ENCODE measurements at regions not wholly inside any gene's neighbourhood (a gene's known extent, or its start where the extent isn't known, plus 50 kb on each side); places are given as distances from the start of the nearest gene placed in this dataset.

- TF ChIP-seq SPI1 (IDR thresholded peaks at IDR 0.05; ENCODE audit: borderline replicate concordance, low read depth) (no peak), REST (IDR thresholded peaks at IDR 0.05; ENCODE audit: insufficient replicate concordance, low read depth) (no peak), CTCF (IDR thresholded peaks at IDR 0.05; ENCODE audit: insufficient read depth, low read length) (no peak), POLR2AphosphoS5 (IDR thresholded peaks at IDR 0.05; ENCODE audit: low read depth) (no peak), GABPA (IDR thresholded peaks at IDR 0.05; ENCODE audit: low read depth) (no peak)
- Histone ChIP-seq H3K27ac (replicated peaks) (no peak overlapping the region), H3K4me3 (replicated peaks; ENCODE audit: insufficient read depth, low read length) (no peak overlapping the region), H3K27me3 (ENCODE audit: insufficient read depth, poor library complexity, severe bottlenecking) (peaks cover 2% of the 10 kb centered on the region)
- DNase-seq (ENCODE audit: low read depth in 1 of 2, low spot score in 1 of 2), result no peak
These were observed 576.7 kb downstream of the DIAPH3 start for GRCh38 chr13:59587030-59587429.

GRCh38 chr13:59587971-59588716 is 575.6 kb downstream of the DIAPH3 start:
- Histone ChIP-seq H3K4me3 (replicated peaks; ENCODE audit: insufficient read depth, low read length) (no peak overlapping the region), H3K27me3 (ENCODE audit: insufficient read depth, poor library complexity, severe bottlenecking) (peaks cover 2% of the 10 kb centered on the region), H3K27ac (replicated peaks) (no peak overlapping the region)
- TF ChIP-seq CTCF (IDR thresholded peaks at IDR 0.05; ENCODE audit: insufficient read depth, low read length) (no peak), GABPA (IDR thresholded peaks at IDR 0.05; ENCODE audit: low read depth) (no peak), SPI1 (IDR thresholded peaks at IDR 0.05; ENCODE audit: borderline replicate concordance, low read depth) (no peak), POLR2AphosphoS5 (IDR thresholded peaks at IDR 0.05; ENCODE audit: low read depth) (no peak), REST (IDR thresholded peaks at IDR 0.05; ENCODE audit: insufficient replicate concordance, low read depth) (no peak)
- no peak for DNase-seq (ENCODE audit: low read depth in 1 of 2, low spot score in 1 of 2)

- no peak for DNase-seq (ENCODE audit: low read depth in 1 of 2, low spot score in 1 of 2)
- Histone ChIP-seq H3K27ac (replicated peaks) (no peak overlapping the region), H3K4me3 (replicated peaks; ENCODE audit: insufficient read depth, low read length) (no peak overlapping the region), H3K27me3 (ENCODE audit: insufficient read depth, poor library complexity, severe bottlenecking) (peaks cover 2% of the 10 kb centered on the region)
- TF ChIP-seq POLR2AphosphoS5 (IDR thresholded peaks at IDR 0.05; ENCODE audit: low read depth) (no peak), GABPA (IDR thresholded peaks at IDR 0.05; ENCODE audit: low read depth) (no peak), REST (IDR thresholded peaks at IDR 0.05; ENCODE audit: insufficient replicate concordance, low read depth) (no peak), CTCF (IDR thresholded peaks at IDR 0.05; ENCODE audit: insufficient read depth, low read length) (no peak), SPI1 (IDR thresholded peaks at IDR 0.05; ENCODE audit: borderline replicate concordance, low read depth) (no peak)
These were observed 575.0 kb downstream of the DIAPH3 start for GRCh38 chr13:59588717-59589067.

Data from HL-60 (cell line).